ENCODE measurements at regions not wholly inside any gene's neighbourhood (a gene's known extent, or its start where the extent isn't known, plus 50 kb on each side); places are given as distances from the start of the nearest gene placed in this dataset.

- Histone ChIP-seq H3K9me3 (no peaks in the 10 kb centered on the region), H3K36me3 (no peaks in the 10 kb centered on the region), H3K4me3 (no peak overlapping the region), H3K27me3 (no peaks in the 10 kb centered on the region), H3K27ac (no peak overlapping the region), H3K4me1 (no peaks in the 10 kb centered on the region)
- 60 to 68% methylated on average over 7 of the region's 7 CpGs for WGBS, 2 donors
- ATAC-seq (no peak), FAIRE-seq (no peak), DNase-seq (no peak)
- intact Hi-C loops (cut with DNase I) = no loop called here
- TF ChIP-seq CTCF (IDR thresholded peaks at IDR 0.05) = no peak
Observed at GRCh38 chr2:122070241-122070731, 314.8 kb downstream of the TSN start.

GRCh38 chr2:122072666-122073065 lies 317.2 kb downstream of the TSN start:
- H3K27ac ChIP-seq = no peak overlapping the region
- DNase-seq (no peak), ATAC-seq (no peak), FAIRE-seq (no peak)
- H3K27me3 ChIP-seq = no peaks in the 10 kb centered on the region
- WGBS, 2 donors = 51 to 71% methylated on average over 4 of the region's 4 CpGs
- intact Hi-C loops (cut with DNase I) = no loop called here
- no peak overlapping the region for H3K4me3 ChIP-seq
- no peaks in the 10 kb centered on the region for H3K36me3 ChIP-seq
- TF ChIP-seq CTCF (IDR thresholded peaks at IDR 0.05) = no peak
- H3K4me1 ChIP-seq = no peaks in the 10 kb centered on the region
- H3K9me3 ChIP-seq = no peaks in the 10 kb centered on the region

GRCh38 chr2:122074201-122074600 lies 318.8 kb downstream of the TSN start:
- no peaks in the 10 kb centered on the region for H3K9me3 ChIP-seq
- intact Hi-C loops (cut with DNase I) = no loop called here
- H3K36me3 ChIP-seq = no peaks in the 10 kb centered on the region
- no peaks in the 10 kb centered on the region for H3K4me1 ChIP-seq
- H3K27me3 ChIP-seq = no peaks in the 10 kb centered on the region
- FAIRE-seq = no peak
- no peak for DNase-seq
- ATAC-seq = no peak
- no peak overlapping the region for H3K27ac ChIP-seq
- WGBS, 2 donors = 36 to 52% methylated on average over 4 of the region's 4 CpGs
- TF ChIP-seq CTCF (IDR thresholded peaks at IDR 0.05) = no peak
- H3K4me3 ChIP-seq = no peak overlapping the region

GRCh38 chr2:122075381-122075780 lies 319.9 kb downstream of the TSN start:
- no peak for DNase-seq
- Histone ChIP-seq H3K27ac (no peak overlapping the region), H3K27me3 (no peaks in the 10 kb centered on the region), H3K9me3 (no peaks in the 10 kb centered on the region), H3K4me3 (no peak overlapping the region), H3K4me1 (no peaks in the 10 kb centered on the region), H3K36me3 (no peaks in the 10 kb centered on the region)
- 84 to 91% methylated on average over 4 of the region's 4 CpGs for WGBS, 2 donors
- no peak for TF ChIP-seq CTCF (IDR thresholded peaks at IDR 0.05)
- intact Hi-C loops (cut with DNase I) = no loop called here
- FAIRE-seq = no peak
- no peak for ATAC-seq

GRCh38 chr2:122077114-122077513 lies 321.7 kb downstream of the TSN start:
- ATAC-seq (no peak), FAIRE-seq (no peak), DNase-seq (no peak)
- intact Hi-C loops (cut with DNase I) = no loop called here
- TF ChIP-seq CTCF (IDR thresholded peaks at IDR 0.05) = no peak
- Histone ChIP-seq H3K36me3 (no peaks in the 10 kb centered on the region), H3K4me3 (no peak overlapping the region), H3K27ac (no peak overlapping the region), H3K4me1 (no peaks in the 10 kb centered on the region), H3K27me3 (no peaks in the 10 kb centered on the region), H3K9me3 (no peaks in the 10 kb centered on the region)
- WGBS, 2 donors = 81 to 88% methylated on average over 3 of the region's 3 CpGs
